Neuronal stem cell (in vitro differentiated cells): ENCODE measurements at regions not wholly inside any gene's neighbourhood (a gene's known extent, or its start where the extent isn't known, plus 50 kb on each side); places are given as distances from the start of the nearest gene placed in this dataset.

Experiments used
- DNase-seq: peaks from one replicate; pipeline ENCODE4 v3.0.0-alpha.2; 2013; ENCODE audit warnings: low spot score
- H2AFZ ChIP-seq: one replicate; pipeline ENCODE4 v1.6.1; 2013; ENCODE audit warnings: mild to moderate bottlenecking, low read length, inconsistent platforms
- H2AK5ac ChIP-seq: 2 replicates; pipeline ENCODE4 v1.6.1; 2013; ENCODE audit warnings: low read depth, mild to moderate bottlenecking, inconsistent platforms, low read length, moderate library complexity, mixed read lengths
- H2BK120ac ChIP-seq: 2 replicates; pipeline ENCODE4 v1.6.1; 2013; ENCODE audit warnings: low read depth, mild to moderate bottlenecking, inconsistent platforms, low read length, moderate library complexity, mixed read lengths
- H2BK12ac ChIP-seq: one replicate; pipeline ENCODE4 v1.6.1; 2013; ENCODE audit warnings: low read length, inconsistent platforms
- H2BK15ac ChIP-seq: 2 replicates; pipeline ENCODE4 v1.6.1; 2013; ENCODE audit warnings: mild to moderate bottlenecking, low read length, inconsistent platforms, mixed read lengths
- H2BK5ac ChIP-seq: one replicate; pipeline ENCODE4 v1.6.1; 2013; ENCODE audit warnings: inconsistent platforms, mild to moderate bottlenecking, low read length, moderate library complexity
- H3K14ac ChIP-seq: one replicate; pipeline ENCODE4 v1.6.1; 2013; ENCODE audit warnings: low read length, inconsistent platforms
- H3K18ac ChIP-seq: 2 replicates; pipeline ENCODE4 v1.6.1; 2013; ENCODE audit warnings: low read length, inconsistent platforms
- H3K23ac ChIP-seq: 2 replicates; pipeline ENCODE4 v1.6.1; 2013; ENCODE audit warnings: low read depth, mild to moderate bottlenecking, mixed read lengths, low read length, inconsistent platforms; ENCODE audit not compliant: poor library complexity
- H3K27ac ChIP-seq: replicated peaks from 3 replicates; pipeline ENCODE4 v1.5.1; 2013; ENCODE audit warnings: low read length, inconsistent platforms
- H3K27me3 ChIP-seq, 3 experiments: 2 replicates each; pipeline ENCODE4 v1.6.1; 2013; ENCODE audit warnings: low read length in 3 of 3, mild to moderate bottlenecking in 2 of 3, inconsistent platforms in 1 of 3, low read depth in 1 of 3, mixed read lengths in 1 of 3, moderate library complexity in 1 of 3; ENCODE audit not compliant: control insufficient read depth in 3 of 3, insufficient read depth in 3 of 3
- H3K36me3 ChIP-seq, 2 donors: replicated peaks in 1 of 2; 2 replicates each; pipeline ENCODE4 v1.6.1; 2013; ENCODE audit warnings: low read length in 2 of 2; ENCODE audit not compliant: control insufficient read depth in 2 of 2, insufficient read depth in 2 of 2
- H3K4ac ChIP-seq: 2 replicates; pipeline ENCODE4 v1.6.1; 2013; ENCODE audit warnings: inconsistent platforms, mild to moderate bottlenecking, low read length, moderate library complexity
- H3K4me1 ChIP-seq, 2 donors: 1 replicate in 1 of 2; 2 replicates in 1 of 2; pipeline ENCODE4 v1.6.1; 2013; ENCODE audit warnings: low read length in 2 of 2, low read depth in 1 of 2; ENCODE audit not compliant: control insufficient read depth in 2 of 2, insufficient read depth in 1 of 2
- H3K4me2 ChIP-seq: one replicate; pipeline ENCODE4 v1.6.1; 2013; ENCODE audit warnings: mild to moderate bottlenecking, low read length, inconsistent platforms; ENCODE audit not compliant: insufficient read depth, poor library complexity, severe bottlenecking
- H3K4me3 ChIP-seq, 2 donors: 2 replicates each; pipeline ENCODE4 v1.5.1; 2013; ENCODE audit warnings: low read length in 2 of 2, mild to moderate bottlenecking in 2 of 2, inconsistent platforms in 1 of 2, moderate library complexity in 1 of 2
- H3K79me1 ChIP-seq: one replicate; pipeline ENCODE4 v1.6.1; 2013; ENCODE audit warnings: low read depth, mild to moderate bottlenecking, inconsistent platforms, low read length, moderate library complexity
- H3K9ac ChIP-seq: one replicate; pipeline ENCODE4 v1.6.1; 2013; ENCODE audit warnings: mild to moderate bottlenecking, low read depth, low read length, inconsistent platforms; ENCODE audit not compliant: poor library complexity
- H3K9me3 ChIP-seq, 2 donors: replicated peaks in 1 of 2; 2 replicates each; pipeline versions ENCODE3 to v1.6.1; 2013; ENCODE audit warnings: low read length in 2 of 2, mild to moderate bottlenecking in 2 of 2, inconsistent platforms in 1 of 2, low read depth in 1 of 2, mixed read lengths in 1 of 2, moderate library complexity in 1 of 2; ENCODE audit not compliant: control insufficient read depth in 2 of 2, insufficient read depth in 1 of 2
- H4K8ac ChIP-seq: one replicate; pipeline ENCODE4 v1.6.1; 2013; ENCODE audit warnings: low read depth, mild to moderate bottlenecking, inconsistent platforms, low read length, moderate library complexity
- H4K91ac ChIP-seq: one replicate; pipeline ENCODE4 v1.6.1; 2013; ENCODE audit warnings: low read length, low read depth, mild to moderate bottlenecking, inconsistent platforms; ENCODE audit not compliant: poor library complexity
- WGBS, 2 donors: extraction: QIAGEN DNeasy Blood & Tissue Kit; methylation state at CpG; one replicate each; pipeline ENCODE4 v1.1.7; 2013; ENCODE audit warnings: missing lambda C conversion rate in 2 of 2, mixed read lengths in 1 of 2; ENCODE audit not compliant: insufficient read length in 2 of 2, insufficient replicate concordance in 1 of 2; ENCODE audit errors: extremely low coverage in 2 of 2; 5-methylcytosine and 5-hydroxymethylcytosine counted together

GRCh38 chr3:3368306-3368705 lies 188.8 kb upstream of the CRBN start:
- H2AK5ac ChIP-seq: no peak overlapping the region
- no peak overlapping the region for H3K18ac ChIP-seq
- no peak overlapping the region for H2BK120ac ChIP-seq
- H3K36me3 ChIP-seq: no peaks in the 10 kb centered on the region
- H2BK12ac ChIP-seq: no peak overlapping the region
- peaks cover 0 to 2% of the 10 kb centered on the region in 2 donors for H3K4me1 ChIP-seq
- H3K79me1 ChIP-seq: no peaks in the 10 kb centered on the region
- no peak overlapping the region for H3K4me2 ChIP-seq
- H3K14ac ChIP-seq: no peak overlapping the region
- no peaks in the 10 kb centered on the region for H3K27me3 ChIP-seq
- H3K9ac ChIP-seq: no peak overlapping the region
- H2BK5ac ChIP-seq: no peak overlapping the region
- no peaks in the 10 kb centered on the region for H3K9me3 ChIP-seq
- H2AFZ ChIP-seq: no peak overlapping the region
- H3K4ac ChIP-seq: no peak overlapping the region
- H4K91ac ChIP-seq: no peak overlapping the region
- H4K8ac ChIP-seq: no peak overlapping the region
- DNase-seq: no peak
- H3K4me3 ChIP-seq: no peak overlapping the region
- H2BK15ac ChIP-seq: no peak overlapping the region
- no peak overlapping the region for H3K27ac ChIP-seq
- no CpG with 5 or more reads among the region's 4 CpGs for WGBS, 2 donors
- no peak overlapping the region for H3K23ac ChIP-seq

DNA sequence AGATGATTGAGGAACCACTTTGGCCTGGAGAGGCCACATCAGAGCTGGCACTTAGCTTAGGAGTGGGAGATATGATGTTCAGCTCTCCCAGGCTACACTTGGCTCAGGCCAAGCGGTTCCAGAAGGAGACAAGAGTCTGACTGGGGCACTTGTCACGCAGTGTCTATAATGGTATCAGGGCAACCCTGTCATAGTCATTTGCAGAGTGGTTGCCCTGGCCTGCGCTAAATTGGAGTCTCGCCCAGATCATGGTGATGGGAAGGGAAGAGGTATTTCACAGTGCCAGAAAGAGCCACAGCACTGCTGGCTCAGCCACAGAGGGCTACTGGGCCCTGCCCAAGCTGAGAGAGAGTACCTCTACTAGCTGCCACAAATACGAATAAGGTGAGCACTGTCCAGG lies 186.9 kb upstream of the CRBN start:
- H3K4me2 ChIP-seq: no peak overlapping the region
- no peak overlapping the region for H3K27ac ChIP-seq
- H2BK120ac ChIP-seq: no peak overlapping the region
- WGBS, 2 donors: no CpG with 5 or more reads among the region's 5 CpGs
- H2AK5ac ChIP-seq: no peak overlapping the region
- no peak overlapping the region for H4K8ac ChIP-seq
- DNase-seq: no peak
- no peak overlapping the region for H3K9ac ChIP-seq
- H2BK5ac ChIP-seq: no peak overlapping the region
- no peak overlapping the region for H2AFZ ChIP-seq
- no peak overlapping the region for H3K23ac ChIP-seq
- H2BK15ac ChIP-seq: no peak overlapping the region
- no peaks in the 10 kb centered on the region for H3K79me1 ChIP-seq
- no peaks in the 10 kb centered on the region for H3K4me1 ChIP-seq
- no peak overlapping the region for H2BK12ac ChIP-seq
- H4K91ac ChIP-seq: peak overlapping the region; percentile 58
- no peak overlapping the region for H3K14ac ChIP-seq
- no peaks in the 10 kb centered on the region for H3K36me3 ChIP-seq
- H3K4ac ChIP-seq: no peak overlapping the region
- no peaks in the 10 kb centered on the region for H3K9me3 ChIP-seq
- peak overlapping the region in 1 of 2 donors; percentile 54 for H3K4me3 ChIP-seq
- no peak overlapping the region for H3K18ac ChIP-seq
- no peaks in the 10 kb centered on the region for H3K27me3 ChIP-seq

DNA sequence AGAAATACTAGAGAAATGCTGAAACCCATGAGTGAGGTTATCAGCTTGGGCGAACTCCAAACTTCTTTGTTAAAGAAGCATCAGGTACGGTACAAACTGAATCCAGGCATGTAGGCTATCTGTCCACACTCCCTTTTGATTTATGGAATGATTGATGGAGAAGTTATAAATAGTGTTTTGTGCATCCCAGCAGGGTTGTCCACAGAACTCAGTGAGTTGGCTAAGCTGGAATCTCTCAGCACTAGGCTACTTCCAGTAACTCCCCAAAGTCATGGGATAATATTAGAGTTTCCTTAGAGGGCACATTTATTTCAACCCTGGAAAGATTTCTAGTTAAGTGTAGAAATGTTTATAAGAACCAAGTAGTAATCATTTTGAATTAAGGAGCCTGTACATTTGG lies 186.2 kb upstream of the CRBN start:
- Histone ChIP-seq H3K4me3 (no peak overlapping the region), H2AFZ (no peak overlapping the region), H3K4me2 (no peak overlapping the region), H3K18ac (no peak overlapping the region), H3K4me1 (no peaks in the 10 kb centered on the region), H3K14ac (no peak overlapping the region), H3K4ac (no peak overlapping the region), H3K27ac (no peak overlapping the region), H3K9me3 (no peaks in the 10 kb centered on the region), H3K36me3 (no peaks in the 10 kb centered on the region), H3K9ac (no peak overlapping the region), H3K79me1 (no peaks in the 10 kb centered on the region), H3K27me3 (no peaks in the 10 kb centered on the region), H2AK5ac (no peak overlapping the region), H4K91ac (no peak overlapping the region), H2BK120ac (no peak overlapping the region), H2BK12ac (no peak overlapping the region), H2BK15ac (no peak overlapping the region), H2BK5ac (no peak overlapping the region), H4K8ac (no peak overlapping the region), H3K23ac (no peak overlapping the region)
- WGBS, 2 donors: no CpG with 5 or more reads among the region's 2 CpGs
- no peak for DNase-seq

- Histone ChIP-seq H2AK5ac (no peak overlapping the region), H2AFZ (no peak overlapping the region), H3K79me1 (no peaks in the 10 kb centered on the region), H3K14ac (no peak overlapping the region), H3K36me3 (no peaks in the 10 kb centered on the region), H4K91ac (no peak overlapping the region), H3K23ac (no peak overlapping the region), H3K9me3 (no peaks in the 10 kb centered on the region), H4K8ac (no peak overlapping the region), H2BK5ac (no peak overlapping the region), H2BK12ac (no peak overlapping the region), H3K4me3 (no peak overlapping the region), H3K4ac (no peak overlapping the region), H3K27ac (no peak overlapping the region), H3K18ac (no peak overlapping the region), H3K9ac (no peak overlapping the region), H3K27me3 (no peaks in the 10 kb centered on the region), H2BK120ac (no peak overlapping the region), H2BK15ac (no peak overlapping the region), H3K4me1 (no peaks in the 10 kb centered on the region), H3K4me2 (no peak overlapping the region)
- no peak for DNase-seq
Observed at GRCh38 chr3:3356846-3357245, 177.4 kb upstream of the CRBN start.
